ENCODE measurements at regions not wholly inside any gene's neighbourhood (a gene's known extent, or its start where the extent isn't known, plus 50 kb on each side); places are given as distances from the start of the nearest gene placed in this dataset.

DNA sequence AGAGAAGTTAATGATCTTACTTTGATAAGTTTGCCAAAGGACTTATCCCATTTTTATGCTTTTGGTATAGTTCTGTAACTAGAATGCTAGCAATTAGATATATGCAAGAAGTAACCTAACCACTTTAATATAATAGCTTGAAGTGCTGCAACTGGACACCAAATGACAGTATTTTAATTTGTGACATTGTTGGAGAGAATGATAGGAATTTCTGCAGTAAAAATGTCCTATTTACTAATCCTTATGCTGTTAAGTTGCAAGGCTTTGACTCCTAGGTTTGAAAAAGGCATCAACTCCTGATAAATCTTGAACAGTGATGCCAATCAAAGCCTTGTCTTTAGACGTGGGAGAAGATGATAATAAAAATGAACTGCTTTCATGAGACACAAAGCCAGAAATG lies 726.0 kb upstream of the GJE1 start:
- TF ChIP-seq CTCF (IDR thresholded peaks at IDR 0.05) (no peak), ZFX (IDR thresholded peaks at IDR 0.05; ENCODE audit: borderline replicate concordance) (no peak)
